H9 (cell line): ENCODE measurements at regions not wholly inside any gene's neighbourhood (a gene's known extent, or its start where the extent isn't known, plus 50 kb on each side); places are given as distances from the start of the nearest gene placed in this dataset.

ENCODE experiments used
- DNase-seq: peaks from one replicate; pipeline ENCODE4 v3.0.0-alpha.2; 2017
- H2AFZ ChIP-seq: one replicate; pipeline ENCODE4 v1.6.1; 2013; ENCODE audit warnings: mild to moderate bottlenecking, low read length, control low read depth, moderate library complexity
- H2AK5ac ChIP-seq: 2 replicates; pipeline ENCODE4 v1.6.1; 2013; ENCODE audit warnings: low read length, control low read depth, mixed read lengths; ENCODE audit not compliant: insufficient read length
- H2BK120ac ChIP-seq: one replicate; pipeline ENCODE4 v1.6.1; 2013; ENCODE audit warnings: low read depth, mild to moderate bottlenecking, low read length, control low read depth, inconsistent platforms; ENCODE audit not compliant: poor library complexity, severe bottlenecking
- H2BK12ac ChIP-seq: 2 replicates; pipeline ENCODE4 v1.6.1; 2013; ENCODE audit warnings: low read length, control low read depth, mixed read lengths, low read depth; ENCODE audit not compliant: insufficient read length
- H2BK15ac ChIP-seq: 2 replicates; pipeline ENCODE4 v1.6.1; 2013; ENCODE audit warnings: low read depth, low read length, control low read depth
- H2BK20ac ChIP-seq: one replicate; pipeline ENCODE4 v1.6.1; 2013; ENCODE audit warnings: low read depth, mild to moderate bottlenecking, low read length, control low read depth, inconsistent platforms; ENCODE audit not compliant: poor library complexity, severe bottlenecking
- H2BK5ac ChIP-seq: 2 replicates; pipeline ENCODE4 v1.6.1; 2013; ENCODE audit warnings: low read length, control low read depth, mixed read lengths; ENCODE audit not compliant: insufficient read length
- H3K14ac ChIP-seq: 2 replicates; pipeline ENCODE4 v1.6.1; 2013; ENCODE audit warnings: low read length, control low read depth; ENCODE audit not compliant: insufficient read depth
- H3K18ac ChIP-seq: 2 replicates; pipeline ENCODE4 v1.6.1; 2013; ENCODE audit warnings: low read depth, mild to moderate bottlenecking, mixed read lengths, low read length, control low read depth; ENCODE audit not compliant: insufficient read length
- H3K23ac ChIP-seq: 2 replicates; pipeline ENCODE4 v1.6.1; 2013; ENCODE audit warnings: low read length, control low read depth, mixed read lengths, low read depth; ENCODE audit not compliant: insufficient read length
- H3K23me2 ChIP-seq: 2 replicates; pipeline ENCODE4 v1.6.1; 2013; ENCODE audit warnings: low read depth, mild to moderate bottlenecking, mixed read lengths, low read length, control low read depth; ENCODE audit not compliant: insufficient read length, poor library complexity, severe bottlenecking
- H3K27ac ChIP-seq: 2 replicates; pipeline ENCODE4 v1.5.1; 2013; ENCODE audit warnings: low read length, control low read depth, mixed read lengths, low read depth; ENCODE audit not compliant: insufficient read length
- H3K27me3 ChIP-seq: 2 replicates; pipeline ENCODE4 v1.6.1; 2013; ENCODE audit warnings: low read length, control low read depth, inconsistent platforms; ENCODE audit not compliant: insufficient read depth
- H3K4ac ChIP-seq: 2 replicates; pipeline ENCODE4 v1.6.1; 2013; ENCODE audit warnings: low read depth, mild to moderate bottlenecking, control low read depth, inconsistent platforms, low read length, moderate library complexity
- H3K4me1 ChIP-seq: 2 replicates; pipeline ENCODE4 v1.6.1; 2013; ENCODE audit warnings: low read length, control low read depth, inconsistent platforms; ENCODE audit not compliant: insufficient read depth
- H3K4me2 ChIP-seq: 2 replicates; pipeline ENCODE4 v1.6.1; 2013; ENCODE audit warnings: low read length, control low read depth, mixed read lengths; ENCODE audit not compliant: insufficient read length, insufficient read depth
- H3K56ac ChIP-seq: 2 replicates; pipeline ENCODE4 v1.6.1; 2013; ENCODE audit warnings: low read depth, mild to moderate bottlenecking, mixed read lengths, low read length, control low read depth; ENCODE audit not compliant: insufficient read length
- H3K79me1 ChIP-seq: 2 replicates; pipeline ENCODE4 v1.6.1; 2013; ENCODE audit warnings: low read depth, mild to moderate bottlenecking, moderate library complexity, low read length, control low read depth, inconsistent platforms; ENCODE audit not compliant: insufficient read depth, poor library complexity, severe bottlenecking
- H3K79me2 ChIP-seq: 2 replicates; pipeline ENCODE4 v1.6.1; 2013; ENCODE audit warnings: low read length, control low read depth, inconsistent platforms; ENCODE audit not compliant: insufficient read depth
- H3K9ac ChIP-seq: 2 replicates; pipeline ENCODE4 v1.6.1; 2013; ENCODE audit warnings: low read length, control low read depth, mixed read lengths; ENCODE audit not compliant: insufficient read length; ENCODE audit errors: extremely low read depth
- H3K9me3 ChIP-seq: one replicate; pipeline ENCODE4 v1.6.1; 2013; ENCODE audit warnings: low read depth, low read length, inconsistent platforms; ENCODE audit not compliant: control insufficient read depth
- H3T11ph ChIP-seq: one replicate; pipeline ENCODE4 v1.6.1; 2013; ENCODE audit warnings: mild to moderate bottlenecking, low read length, control low read depth, inconsistent platforms
- H4K20me1 ChIP-seq: one replicate; pipeline ENCODE4 v1.6.1; 2013; ENCODE audit not compliant: control insufficient read depth, insufficient read length, insufficient read depth
- H4K5ac ChIP-seq: 2 replicates; pipeline ENCODE4 v1.6.1; 2013; ENCODE audit warnings: low read depth, mild to moderate bottlenecking, mixed read lengths, low read length, control low read depth; ENCODE audit not compliant: insufficient read length
- H4K8ac ChIP-seq: replicated peaks from 2 replicates; pipeline ENCODE4 v1.6.1; 2013; ENCODE audit warnings: low read length, control low read depth, mixed read lengths, low read depth; ENCODE audit not compliant: insufficient read length
- H4K91ac ChIP-seq: 2 replicates; pipeline ENCODE4 v1.6.1; 2013; ENCODE audit warnings: low read depth, mild to moderate bottlenecking, moderate library complexity, mixed read lengths, low read length, control low read depth; ENCODE audit not compliant: insufficient read length
- H3K27ac Mint-ChIP-seq, 3 experiments: 2 replicates in 2 of 3; 3 replicates in 1 of 3; pipeline ENCODE4 v1.8.0; 2020 to 2021; ENCODE audit warnings: mixed read lengths in 3 of 3, mild to moderate bottlenecking in 1 of 3, moderate library complexity in 1 of 3
- H3K27me3 Mint-ChIP-seq: 2 replicates; pipeline ENCODE4 v1.8.0; 2021; ENCODE audit warnings: low read depth, mild to moderate bottlenecking, moderate library complexity, mixed read lengths
- H3K36me3 Mint-ChIP-seq, 3 experiments: 2 replicates in 2 of 3; 3 replicates in 1 of 3; pipeline ENCODE4 v1.8.0; 2020 to 2021; ENCODE audit warnings: low read depth in 3 of 3, mixed read lengths in 3 of 3; ENCODE audit not compliant: insufficient read depth in 1 of 3
- H3K4me1 Mint-ChIP-seq, 2 experiments: 2 replicates each; pipeline ENCODE4 v1.8.0; 2020; ENCODE audit warnings: mixed read lengths in 2 of 2
- H3K4me3 Mint-ChIP-seq, 2 experiments: 2 replicates in 1 of 2; 3 replicates in 1 of 2; pipeline ENCODE4 v1.8.0; 2020 to 2021; ENCODE audit warnings: mild to moderate bottlenecking in 2 of 2, mixed read lengths in 2 of 2, moderate library complexity in 1 of 2
- H3K9me3 Mint-ChIP-seq, 2 experiments: 2 replicates in 1 of 2; 3 replicates in 1 of 2; pipeline ENCODE4 v1.8.0; 2020; ENCODE audit warnings: mild to moderate bottlenecking in 2 of 2, mixed read lengths in 2 of 2, moderate library complexity in 1 of 2
- CTCF ChIP-seq: fragments of 200-600 bp; sonication (generic); conservative IDR thresholded peaks from 3 replicates; pipeline ENCODE4 v1.8.0; 2021; ENCODE audit warnings: antibody characterized with exemption, mild to moderate bottlenecking
- WGBS: extraction: QIAGEN DNeasy Blood & Tissue Kit; methylation state at CpG from one replicate; pipeline ENCODE4 v1.1.7; 2013; ENCODE audit warnings: missing lambda C conversion rate, low lambda C conversion rate, mixed read lengths; ENCODE audit not compliant: insufficient read length; ENCODE audit errors: extremely low coverage; 5-methylcytosine and 5-hydroxymethylcytosine counted together

GRCh38 chr1:229080361-229080760 lies 190.6 kb upstream of the RAB4A start:
- peaks cover 9 to 16% of the 10 kb centered on the region in 2 experiments for H3K4me1 Mint-ChIP-seq

More at GRCh38 chr1:229080361-229080760, 190.6 kb upstream of the RAB4A start:
- H3K9me3 Mint-ChIP-seq = peaks cover 28 to 30% of the 10 kb centered on the region in 2 experiments
- no peak for DNase-seq
- no peak overlapping the region for H3K4ac ChIP-seq
- no peak overlapping the region for H3K18ac ChIP-seq
- TF ChIP-seq CTCF = no peak
- no peaks in the 10 kb centered on the region for H3K9me3 ChIP-seq
- no CpG with 5 or more reads among the region's 2 CpGs for WGBS
- H3K27ac ChIP-seq = no peak overlapping the region
- H3K79me2 ChIP-seq = no peaks in the 10 kb centered on the region
- no peak overlapping the region for H2AK5ac ChIP-seq
- no peak overlapping the region for H2BK5ac ChIP-seq
- no peak overlapping the region for H4K5ac ChIP-seq
- no peaks in the 10 kb centered on the region for H3K4me1 ChIP-seq
- no peak overlapping the region for H3K23ac ChIP-seq
- H4K91ac ChIP-seq = no peak overlapping the region
- H3K27ac Mint-ChIP-seq = no peak overlapping the region
- H3K56ac ChIP-seq = no peak overlapping the region
- no peak overlapping the region for H4K8ac ChIP-seq
- no peaks in the 10 kb centered on the region for H3K27me3 ChIP-seq
- no peak overlapping the region for H3K14ac ChIP-seq
- H2BK12ac ChIP-seq = no peak overlapping the region
- no peak overlapping the region for H3T11ph ChIP-seq
- H3K23me2 ChIP-seq = no peaks in the 10 kb centered on the region
- peaks cover 10 to 32% (median 16%) of the 10 kb centered on the region in 3 experiments for H3K36me3 Mint-ChIP-seq
- peaks cover 2% of the 10 kb centered on the region for H3K27me3 Mint-ChIP-seq
- no peak overlapping the region for H3K4me2 ChIP-seq
- H3K79me1 ChIP-seq = no peaks in the 10 kb centered on the region
- H3K4me3 Mint-ChIP-seq = no peak overlapping the region
- no peak overlapping the region for H2BK120ac ChIP-seq
- H4K20me1 ChIP-seq = no peaks in the 10 kb centered on the region
- H2AFZ ChIP-seq = no peak overlapping the region
- H3K9ac ChIP-seq = no peak overlapping the region
- H2BK15ac ChIP-seq = no peak overlapping the region
- no peak overlapping the region for H2BK20ac ChIP-seq
